H1 (cell line): ENCODE measurements at regions not wholly inside any gene's neighbourhood (a gene's known extent, or its start where the extent isn't known, plus 50 kb on each side); places are given as distances from the start of the nearest gene placed in this dataset.

ENCODE experiments used
- CBX8 ChIP-seq: fragments of 300-800, 300-1000 bp; sonication (generic); IDR thresholded peaks from 2 replicates; pipeline ENCODE4 v1.7.1; 2016; ENCODE audit warnings: low read depth, low read length, borderline replicate concordance
- CHD7 ChIP-seq: fragments of 300-600 bp; sonication (generic); IDR thresholded peaks from 2 replicates; pipeline ENCODE4 v1.7.1; 2012; ENCODE audit warnings: low read length, moderate library complexity, mild to moderate bottlenecking, inconsistent platforms; ENCODE audit not compliant: insufficient replicate concordance

GRCh38 chr10:57952741-57953140 lies 315.0 kb downstream of the IPMK start (continued):
- no peak for TF ChIP-seq CHD7
- TF ChIP-seq CBX8, result no peak
